Ishikawa (cell line): ENCODE measurements at regions not wholly inside any gene's neighbourhood (a gene's known extent, or its start where the extent isn't known, plus 50 kb on each side); places are given as distances from the start of the nearest gene placed in this dataset.

Experiments used
- CEBPB ChIP-seq: IDR thresholded peaks from 2 replicates; pipeline ENCODE4 v1.6.1; 2012
- CREB1 ChIP-seq: IDR thresholded peaks from 2 replicates; pipeline ENCODE4 v1.6.1; 2012; ENCODE audit warnings: low read depth
- EGR1 ChIP-seq: IDR thresholded peaks from 2 replicates; pipeline ENCODE4 v1.6.1; 2012
- FOXM1 ChIP-seq: IDR thresholded peaks from 2 replicates; pipeline ENCODE4 v1.6.1; 2012; ENCODE audit warnings: low read depth, borderline replicate concordance
- NFIC ChIP-seq: IDR thresholded peaks from 2 replicates; pipeline ENCODE4 v1.6.1; 2012
- TAF1 ChIP-seq: IDR thresholded peaks from 2 replicates; pipeline ENCODE4 v1.6.1; 2012; ENCODE audit warnings: low read depth, mild to moderate bottlenecking
- TCF12 ChIP-seq: IDR thresholded peaks from 2 replicates; pipeline ENCODE4 v1.6.1; 2012; ENCODE audit warnings: low read depth
- TEAD4 ChIP-seq: IDR thresholded peaks from 2 replicates; pipeline ENCODE4 v1.6.1; 2012
- YY1 ChIP-seq: IDR thresholded peaks from 2 replicates; pipeline ENCODE4 v1.6.1; 2012; ENCODE audit warnings: low read depth
- TF ChIP-seq, protein P1 (sequence below): IDR thresholded peaks from 2 replicates; pipeline ENCODE4 v1.6.1; 2012
- TF ChIP-seq, protein P2 (sequence below): IDR thresholded peaks from 2 replicates; pipeline ENCODE4 v1.6.1; 2012
- TF ChIP-seq, protein P3 (sequence below): IDR thresholded peaks from 2 replicates; pipeline ENCODE4 v1.6.1; 2012; ENCODE audit warnings: low read depth, mild to moderate bottlenecking

GRCh38 chr2:226631671-226632070 lies 167.9 kb downstream of the IRS1 start:
- TF ChIP-seq, protein P1, sequence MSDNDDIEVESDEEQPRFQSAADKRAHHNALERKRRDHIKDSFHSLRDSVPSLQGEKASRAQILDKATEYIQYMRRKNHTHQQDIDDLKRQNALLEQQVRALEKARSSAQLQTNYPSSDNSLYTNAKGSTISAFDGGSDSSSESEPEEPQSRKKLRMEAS: no peak
- no peak for TF ChIP-seq TAF1
- TF ChIP-seq YY1: no peak
- no peak for TF ChIP-seq TEAD4
- TF ChIP-seq EGR1: no peak
- TF ChIP-seq FOXM1: no peak
- no peak for TF ChIP-seq TCF12
- TF ChIP-seq CEBPB: no peak
- TF ChIP-seq NFIC: no peak
- TF ChIP-seq, protein P2, sequence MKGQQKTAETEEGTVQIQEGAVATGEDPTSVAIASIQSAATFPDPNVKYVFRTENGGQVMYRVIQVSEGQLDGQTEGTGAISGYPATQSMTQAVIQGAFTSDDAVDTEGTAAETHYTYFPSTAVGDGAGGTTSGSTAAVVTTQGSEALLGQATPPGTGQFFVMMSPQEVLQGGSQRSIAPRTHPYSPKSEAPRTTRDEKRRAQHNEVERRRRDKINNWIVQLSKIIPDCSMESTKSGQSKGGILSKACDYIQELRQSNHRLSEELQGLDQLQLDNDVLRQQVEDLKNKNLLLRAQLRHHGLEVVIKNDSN: no peak
- no peak for TF ChIP-seq CREB1
- TF ChIP-seq, protein P3, sequence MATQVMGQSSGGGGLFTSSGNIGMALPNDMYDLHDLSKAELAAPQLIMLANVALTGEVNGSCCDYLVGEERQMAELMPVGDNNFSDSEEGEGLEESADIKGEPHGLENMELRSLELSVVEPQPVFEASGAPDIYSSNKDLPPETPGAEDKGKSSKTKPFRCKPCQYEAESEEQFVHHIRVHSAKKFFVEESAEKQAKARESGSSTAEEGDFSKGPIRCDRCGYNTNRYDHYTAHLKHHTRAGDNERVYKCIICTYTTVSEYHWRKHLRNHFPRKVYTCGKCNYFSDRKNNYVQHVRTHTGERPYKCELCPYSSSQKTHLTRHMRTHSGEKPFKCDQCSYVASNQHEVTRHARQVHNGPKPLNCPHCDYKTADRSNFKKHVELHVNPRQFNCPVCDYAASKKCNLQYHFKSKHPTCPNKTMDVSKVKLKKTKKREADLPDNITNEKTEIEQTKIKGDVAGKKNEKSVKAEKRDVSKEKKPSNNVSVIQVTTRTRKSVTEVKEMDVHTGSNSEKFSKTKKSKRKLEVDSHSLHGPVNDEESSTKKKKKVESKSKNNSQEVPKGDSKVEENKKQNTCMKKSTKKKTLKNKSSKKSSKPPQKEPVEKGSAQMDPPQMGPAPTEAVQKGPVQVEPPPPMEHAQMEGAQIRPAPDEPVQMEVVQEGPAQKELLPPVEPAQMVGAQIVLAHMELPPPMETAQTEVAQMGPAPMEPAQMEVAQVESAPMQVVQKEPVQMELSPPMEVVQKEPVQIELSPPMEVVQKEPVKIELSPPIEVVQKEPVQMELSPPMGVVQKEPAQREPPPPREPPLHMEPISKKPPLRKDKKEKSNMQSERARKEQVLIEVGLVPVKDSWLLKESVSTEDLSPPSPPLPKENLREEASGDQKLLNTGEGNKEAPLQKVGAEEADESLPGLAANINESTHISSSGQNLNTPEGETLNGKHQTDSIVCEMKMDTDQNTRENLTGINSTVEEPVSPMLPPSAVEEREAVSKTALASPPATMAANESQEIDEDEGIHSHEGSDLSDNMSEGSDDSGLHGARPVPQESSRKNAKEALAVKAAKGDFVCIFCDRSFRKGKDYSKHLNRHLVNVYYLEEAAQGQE: no peak
